Activated CD8-positive, alpha-beta T cell treated with anti-CD3 and anti-CD28 coated beads, Interleukin-2, amount 10 ng/mL, durations not matched to agents 7 days and 5 days (primary cell): ENCODE measurements at regions not wholly inside any gene's neighbourhood (a gene's known extent, or its start where the extent isn't known, plus 50 kb on each side); places are given as distances from the start of the nearest gene placed in this dataset.

ENCODE experiments used
- ATAC-seq: fragments of 150-1000 bp; cut with Tn5 transposase; one replicate; pipeline ENCODE4 v1.10.0; 2021; ENCODE audit warnings: moderate library complexity
- CTCF ChIA-PET: fragments of 350-600 bp; sonication (Branson Sonifier 250); formaldehyde crosslinking; loops from one replicate; lab custom pipeline; 2021; ENCODE audit warnings: antibody characterized with exemption; lab: Charles Lee
- POLR2A ChIA-PET: fragments of 350-600 bp; sonication (Branson Sonifier 250); formaldehyde crosslinking; loops from one replicate; lab custom pipeline; 2021; ENCODE audit warnings: antibody characterized with exemption; lab: Charles Lee
- DNase-seq: peaks from one replicate; pipeline ENCODE4 v3.0.0-alpha.2; 2020
- H3K27ac Mint-ChIP-seq: one replicate; pipeline ENCODE4 v1.8.0; 2021; ENCODE audit warnings: mild to moderate bottlenecking, mixed read lengths
- H3K27me3 Mint-ChIP-seq: one replicate; pipeline ENCODE4 v1.8.0; 2021; ENCODE audit warnings: low read depth, mixed read lengths
- H3K36me3 Mint-ChIP-seq: one replicate; pipeline ENCODE4 v1.8.0; 2021; ENCODE audit warnings: low read depth, mixed read lengths
- H3K4me1 Mint-ChIP-seq: one replicate; pipeline ENCODE4 v1.8.0; 2021; ENCODE audit warnings: low read depth, mixed read lengths
- H3K4me3 Mint-ChIP-seq: one replicate; pipeline ENCODE4 v1.8.0; 2021; ENCODE audit warnings: mild to moderate bottlenecking, mixed read lengths
- H3K9me3 Mint-ChIP-seq: one replicate; pipeline ENCODE4 v1.8.0; 2022; ENCODE audit warnings: mixed read lengths; ENCODE audit not compliant: insufficient read depth

DNA sequence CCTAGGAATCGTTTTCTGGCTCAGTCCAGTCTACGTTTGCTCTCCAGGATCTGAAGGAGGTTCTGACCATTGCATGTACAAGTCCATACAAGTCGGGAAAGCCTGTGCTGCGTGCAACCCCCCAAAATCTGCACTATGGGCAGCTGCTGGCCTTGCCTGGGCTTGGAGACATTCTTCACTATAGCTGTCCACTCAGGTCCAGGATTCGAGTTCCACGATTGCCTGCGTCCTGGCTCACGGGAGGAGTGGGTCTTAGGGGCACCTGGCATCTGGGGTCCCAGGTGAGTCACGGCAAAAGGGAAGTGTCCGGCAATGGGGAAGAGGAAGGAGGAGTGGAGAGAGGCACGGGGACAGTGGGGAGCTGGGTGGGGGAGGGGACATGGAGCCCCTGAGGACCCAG lies 563.0 kb downstream of the BRD1 start:
- no peak for DNase-seq

DNA sequence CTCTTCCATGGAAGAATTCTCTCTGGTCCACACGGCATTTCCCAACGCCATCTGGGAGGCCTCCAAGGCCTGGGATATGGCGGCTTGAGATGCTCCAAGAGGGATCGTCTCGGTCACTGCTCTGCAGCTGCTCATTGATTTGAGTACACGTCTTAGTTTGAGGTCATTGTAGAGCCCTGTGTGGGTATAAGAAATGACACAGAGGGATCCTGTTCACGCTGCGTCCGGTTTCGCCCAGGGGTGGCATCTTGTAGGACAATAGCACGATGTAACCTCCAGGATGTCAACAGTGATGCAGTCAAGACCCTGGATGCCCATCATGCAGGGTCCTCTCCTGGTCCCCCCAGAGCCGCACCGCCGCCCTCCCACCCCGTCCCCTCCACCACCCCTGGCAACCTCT lies 564.6 kb downstream of the BRD1 start:
- DNase-seq, result no peak
- Mint-ChIP-seq H3K27me3 (peaks cover under 1% of the 10 kb centered on the region), H3K36me3 (no peaks in the 10 kb centered on the region), H3K4me3 (no peak overlapping the region), H3K27ac (no peak overlapping the region), H3K4me1 (no peaks in the 10 kb centered on the region), H3K9me3 (no peaks in the 10 kb centered on the region)
- POLR2A ChIA-PET, result no interaction called here
- ATAC-seq, result no peak
- CTCF ChIA-PET, result no interaction called here

More for the DNA sequence above, 563.0 kb downstream of the BRD1 start:
- Mint-ChIP-seq H3K9me3 (no peaks in the 10 kb centered on the region), H3K4me3 (no peak overlapping the region), H3K36me3 (no peaks in the 10 kb centered on the region), H3K4me1 (no peaks in the 10 kb centered on the region), H3K27me3 (peaks cover 11% of the 10 kb centered on the region), H3K27ac (no peak overlapping the region)
- CTCF ChIA-PET, result no interaction called here
- ATAC-seq, result no peak
- POLR2A ChIA-PET, result no interaction called here

DNA sequence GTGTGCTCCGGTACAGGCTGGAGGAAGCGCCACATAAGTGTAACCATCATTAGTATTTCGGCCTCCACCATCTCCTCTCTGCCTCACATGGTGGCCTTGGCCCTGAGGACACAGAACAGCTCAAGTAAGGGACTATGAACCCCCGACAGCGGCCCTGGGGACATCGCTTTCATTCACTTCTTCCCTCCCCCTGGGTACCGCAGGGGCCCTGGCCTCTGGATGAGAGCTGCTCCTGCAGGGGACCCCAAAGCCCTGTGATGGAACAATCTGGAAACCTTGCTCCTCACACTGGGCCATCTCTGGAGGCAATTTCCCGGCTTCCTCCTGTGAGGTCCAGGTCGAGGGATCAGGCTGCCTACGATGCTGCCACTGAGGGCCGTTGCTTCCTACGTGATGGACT lies 565.5 kb downstream of the BRD1 start:
- no peak for ATAC-seq
- H3K4me3 Mint-ChIP-seq, result no peak overlapping the region
- H3K27ac Mint-ChIP-seq, result no peak overlapping the region
- ChIA-PET CTCF (no interaction called here), POLR2A (no interaction called here)
- no peaks in the 10 kb centered on the region for H3K4me1 Mint-ChIP-seq
- no peaks in the 10 kb centered on the region for H3K27me3 Mint-ChIP-seq
- DNase-seq, result no peak
- H3K36me3 Mint-ChIP-seq, result no peaks in the 10 kb centered on the region
- no peaks in the 10 kb centered on the region for H3K9me3 Mint-ChIP-seq

DNA sequence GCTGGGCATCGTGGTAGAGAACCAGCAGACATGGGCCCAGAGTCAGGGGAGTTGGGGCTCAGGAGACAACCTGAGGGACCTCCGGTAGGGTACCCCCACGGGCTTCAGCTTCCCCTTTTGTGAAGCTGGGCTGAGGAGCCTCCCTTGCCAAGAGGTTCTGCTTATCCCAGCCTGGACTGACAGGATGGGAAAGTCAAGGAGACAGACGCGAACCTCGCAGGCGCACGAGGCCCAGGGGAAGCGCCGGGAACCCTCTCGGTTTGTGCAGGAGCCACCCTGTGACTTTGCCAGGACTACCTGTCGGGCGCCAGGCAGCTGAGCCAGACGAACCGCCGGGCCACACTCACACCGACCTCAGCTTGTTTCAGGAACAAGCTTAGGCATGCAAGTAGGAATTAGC lies 566.1 kb downstream of the BRD1 start:
- ChIA-PET CTCF (no interaction called here), POLR2A (no interaction called here)
- H3K27me3 Mint-ChIP-seq, result no peaks in the 10 kb centered on the region
- H3K27ac Mint-ChIP-seq, result no peak overlapping the region
- H3K4me1 Mint-ChIP-seq, result no peaks in the 10 kb centered on the region
- H3K9me3 Mint-ChIP-seq, result no peaks in the 10 kb centered on the region
- no peak overlapping the region for H3K4me3 Mint-ChIP-seq
- H3K36me3 Mint-ChIP-seq, result no peaks in the 10 kb centered on the region
- DNase-seq (no peak), ATAC-seq (no peak)

DNA sequence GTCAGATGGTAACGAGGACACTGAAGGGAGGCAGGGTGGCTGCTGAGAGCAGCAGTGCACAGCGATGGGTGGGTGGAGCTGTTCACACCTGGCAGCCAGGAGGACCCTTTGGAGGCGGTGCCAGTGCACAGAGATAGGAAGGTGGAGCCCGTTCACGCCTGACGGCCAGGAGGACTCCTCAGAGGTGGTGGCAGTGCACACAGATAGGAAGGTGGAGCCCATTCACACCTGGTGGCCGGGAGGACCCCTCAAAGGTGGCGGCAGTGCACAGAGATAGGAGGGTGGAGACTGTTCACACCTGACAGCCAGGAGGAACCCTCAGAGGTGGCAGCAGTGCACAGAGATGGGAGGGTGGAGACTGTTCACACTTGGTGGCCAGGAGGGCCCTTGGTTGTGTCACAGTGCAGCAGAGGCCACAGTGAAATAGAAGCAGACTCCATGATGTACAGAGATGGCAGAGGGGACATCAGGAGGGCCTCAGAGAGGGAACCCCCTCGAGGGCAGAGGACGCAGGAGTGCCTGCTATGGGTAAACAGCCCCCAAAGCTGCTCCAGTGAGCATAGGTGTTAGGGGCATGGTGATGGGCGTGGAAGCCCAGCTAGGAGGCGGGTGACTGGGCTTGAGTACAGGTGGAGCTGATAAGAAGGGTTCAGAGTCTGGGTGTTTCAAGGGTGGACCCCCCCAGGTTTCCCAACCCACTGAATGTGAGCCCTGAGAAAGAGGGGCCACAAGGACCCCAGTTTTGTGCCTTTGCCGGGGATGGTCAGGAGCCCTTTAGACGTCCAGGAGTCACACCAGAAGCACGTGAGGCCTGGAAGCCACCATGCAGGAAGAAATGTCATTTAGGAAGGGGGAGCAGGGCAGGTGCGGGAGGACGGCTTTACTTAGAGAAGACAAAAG lies 566.7 kb downstream of the BRD1 start:
- ATAC-seq (no peak), DNase-seq (no peak)
- CTCF ChIA-PET, result no interaction called here
- Mint-ChIP-seq H3K4me1 (no peaks in the 10 kb centered on the region), H3K27me3 (no peaks in the 10 kb centered on the region), H3K4me3 (no peak overlapping the region), H3K27ac (no peak overlapping the region), H3K36me3 (no peaks in the 10 kb centered on the region), H3K9me3 (no peaks in the 10 kb centered on the region)
- POLR2A ChIA-PET, result no interaction called here

DNA sequence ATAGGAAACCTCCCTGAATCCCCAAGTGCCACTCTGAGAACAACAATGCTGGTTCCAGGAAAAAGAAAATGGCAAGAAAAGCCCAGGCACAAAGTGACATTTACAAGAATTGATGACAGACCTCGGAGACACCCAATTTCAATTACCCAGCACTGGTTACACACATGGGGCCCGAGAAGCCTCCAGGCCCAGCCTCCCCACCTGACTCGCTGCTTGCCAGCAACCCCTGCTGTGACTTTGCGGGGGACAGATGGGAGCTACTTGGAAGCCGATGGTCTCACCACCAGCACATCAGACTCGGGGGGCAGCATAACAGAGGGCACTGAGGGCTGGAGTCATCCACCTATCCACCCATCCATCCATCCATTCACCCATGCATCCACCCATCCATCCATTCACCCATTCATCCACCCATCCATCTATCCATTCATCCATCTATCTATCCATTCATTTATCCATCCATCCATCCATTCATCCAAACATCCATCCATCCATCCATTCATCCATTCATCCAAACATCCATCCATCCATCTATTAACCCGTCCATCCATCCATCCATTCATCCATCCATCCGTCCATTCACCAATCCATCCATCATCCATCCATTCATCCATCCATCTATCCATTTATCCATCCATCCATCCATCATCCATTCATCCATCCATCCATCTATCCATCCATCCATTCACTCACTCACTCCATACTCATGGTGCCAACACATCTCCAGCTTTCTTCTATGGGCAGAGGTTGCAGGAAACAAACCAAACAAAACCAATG lies 567.6 kb downstream of the BRD1 start:
- CTCF ChIA-PET, result no interaction called here
- H3K27me3 Mint-ChIP-seq, result no peaks in the 10 kb centered on the region
- H3K4me1 Mint-ChIP-seq, result no peaks in the 10 kb centered on the region
- H3K9me3 Mint-ChIP-seq, result no peaks in the 10 kb centered on the region
- POLR2A ChIA-PET, result no interaction called here
- H3K27ac Mint-ChIP-seq, result no peak overlapping the region
- H3K4me3 Mint-ChIP-seq, result no peak overlapping the region
- H3K36me3 Mint-ChIP-seq, result no peaks in the 10 kb centered on the region
- no peak for DNase-seq
- no peak for ATAC-seq

DNA sequence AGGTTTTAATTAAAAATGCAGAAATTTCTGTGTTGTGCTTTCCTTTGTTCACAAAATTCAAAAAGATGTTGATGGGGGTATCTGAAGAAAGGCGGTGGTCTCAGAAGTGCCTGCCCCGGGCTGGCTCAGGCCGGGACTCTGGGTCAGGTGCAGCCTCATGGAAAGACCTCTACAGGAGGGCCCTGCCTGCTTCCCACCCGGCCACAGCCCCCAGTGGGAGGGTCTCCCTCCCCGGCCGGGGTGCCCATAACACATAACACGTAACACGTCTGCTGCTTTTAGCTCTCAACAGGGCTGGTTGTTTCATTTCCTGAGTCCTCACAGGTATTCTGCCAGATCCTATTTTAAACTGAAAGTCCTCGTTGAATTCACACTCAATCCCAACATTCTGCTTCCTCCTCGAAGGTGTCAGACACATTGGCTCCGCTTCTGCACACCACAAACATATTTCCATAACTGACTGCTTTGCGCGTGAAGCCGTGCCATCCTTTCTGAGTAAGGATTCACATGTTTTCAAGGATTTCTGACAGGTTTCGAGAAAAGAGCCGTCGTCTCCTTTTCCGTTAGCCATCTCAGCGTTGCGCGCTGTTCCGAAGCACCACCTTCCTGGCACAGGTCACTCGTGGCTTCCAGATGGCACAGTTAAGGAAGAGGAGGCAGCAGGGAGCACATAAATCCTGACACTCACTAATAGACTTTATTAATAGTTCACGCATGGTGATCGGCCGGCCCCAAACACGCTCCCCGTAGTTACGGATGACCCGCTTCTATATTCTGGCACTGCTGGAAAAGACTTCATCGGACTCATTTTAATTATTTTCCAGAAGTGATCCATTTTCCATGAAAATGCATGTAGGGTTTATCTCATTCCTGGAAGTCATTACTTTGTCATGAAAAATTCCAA lies 569.3 kb downstream of the BRD1 start:
- CTCF ChIA-PET, result no interaction called here
- no peaks in the 10 kb centered on the region for H3K27me3 Mint-ChIP-seq
- ATAC-seq, result no peak

DNA sequence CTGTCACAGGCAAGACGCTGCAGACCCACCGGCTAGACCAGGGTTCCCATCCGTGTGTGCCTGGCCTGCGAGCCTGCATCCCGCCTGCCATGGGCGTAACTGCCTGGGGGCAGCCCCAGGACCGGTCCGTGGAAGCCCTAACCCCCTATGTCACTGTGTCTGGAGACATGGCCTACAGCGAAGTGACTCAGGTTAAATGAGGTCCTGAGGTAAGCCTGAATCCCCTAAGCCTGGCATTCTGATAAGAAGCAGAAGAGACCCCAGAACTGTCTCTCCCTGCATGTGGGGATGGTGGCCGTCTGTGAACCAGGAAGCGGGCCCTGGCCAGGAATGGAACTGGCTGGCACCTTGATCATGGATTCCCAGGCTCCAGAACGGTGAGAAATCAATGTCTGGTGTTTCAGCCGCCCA lies 570.1 kb downstream of the BRD1 start:
- H3K4me1 Mint-ChIP-seq, result no peaks in the 10 kb centered on the region
- no peak overlapping the region for H3K27ac Mint-ChIP-seq
- no peak for ATAC-seq
- H3K27me3 Mint-ChIP-seq, result no peaks in the 10 kb centered on the region
- POLR2A ChIA-PET, result no interaction called here
- H3K36me3 Mint-ChIP-seq, result no peaks in the 10 kb centered on the region
- CTCF ChIA-PET, result no interaction called here
- no peak for DNase-seq
- H3K4me3 Mint-ChIP-seq, result no peak overlapping the region
- no peaks in the 10 kb centered on the region for H3K9me3 Mint-ChIP-seq

More for the DNA sequence above, 569.3 kb downstream of the BRD1 start:
- H3K9me3 Mint-ChIP-seq, result no peaks in the 10 kb centered on the region
- no peaks in the 10 kb centered on the region for H3K36me3 Mint-ChIP-seq
- no peak overlapping the region for H3K4me3 Mint-ChIP-seq
- POLR2A ChIA-PET, result no interaction called here
- H3K4me1 Mint-ChIP-seq, result no peaks in the 10 kb centered on the region
- H3K27ac Mint-ChIP-seq, result no peak overlapping the region
- no peak for DNase-seq

DNA sequence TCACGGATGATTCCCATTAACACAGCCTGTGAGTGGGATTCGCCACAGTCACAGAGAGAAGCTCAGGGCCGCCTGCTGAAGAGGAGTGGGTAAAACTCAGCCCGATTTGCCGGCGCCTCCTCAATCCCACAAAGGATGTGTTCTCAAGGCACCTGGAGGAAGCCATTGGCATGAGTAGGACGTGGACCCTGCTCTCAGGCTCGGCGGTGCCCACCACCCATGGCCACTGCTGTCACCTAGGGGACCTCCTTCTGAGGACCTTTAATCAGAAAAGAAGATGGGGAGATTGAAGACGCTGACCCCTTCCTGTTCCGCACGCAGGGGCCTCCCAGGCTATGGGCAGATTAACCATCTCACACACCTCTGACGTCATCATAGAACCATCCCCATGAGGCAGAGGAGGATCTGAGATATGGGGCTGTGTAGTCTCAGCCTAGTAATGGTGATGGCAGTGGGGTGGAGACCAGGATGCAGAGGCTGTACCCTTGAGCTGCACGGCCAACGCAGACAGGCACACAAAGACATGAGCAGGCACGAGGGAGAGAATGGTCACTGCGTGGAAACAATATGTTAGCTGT lies 571.8 kb downstream of the BRD1 start:
- no peak for ATAC-seq

DNA sequence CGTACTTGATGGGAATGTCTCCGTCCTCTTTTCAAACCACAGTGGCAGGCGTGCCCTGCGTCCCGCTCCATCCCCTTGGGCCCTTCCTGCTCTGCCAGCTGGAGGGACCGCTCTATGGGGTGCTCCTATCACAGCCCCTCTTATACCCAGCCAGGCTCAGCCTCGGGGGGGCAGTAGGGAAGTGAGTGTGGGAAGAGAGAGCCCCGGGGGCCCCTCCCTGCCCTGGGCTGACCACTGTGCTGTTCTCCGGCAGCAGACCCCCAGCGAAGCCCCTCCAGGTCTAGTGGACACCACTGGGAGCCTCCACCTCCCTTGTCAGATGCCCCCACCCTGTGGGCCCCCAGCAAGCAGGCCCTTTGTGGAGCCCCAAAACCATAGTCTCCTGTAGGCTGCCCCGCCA lies 572.5 kb downstream of the BRD1 start:
- Mint-ChIP-seq H3K4me1 (no peaks in the 10 kb centered on the region), H3K27me3 (peaks cover 1% of the 10 kb centered on the region), H3K9me3 (no peaks in the 10 kb centered on the region), H3K27ac (no peak overlapping the region), H3K36me3 (no peaks in the 10 kb centered on the region), H3K4me3 (no peak overlapping the region)
- ATAC-seq (no peak), DNase-seq (no peak)
- POLR2A ChIA-PET, result no interaction called here
- CTCF ChIA-PET, result no interaction called here

More for the DNA sequence above, 571.8 kb downstream of the BRD1 start:
- no peaks in the 10 kb centered on the region for H3K4me1 Mint-ChIP-seq
- POLR2A ChIA-PET, result no interaction called here
- no peak for DNase-seq
- no peaks in the 10 kb centered on the region for H3K27me3 Mint-ChIP-seq
- CTCF ChIA-PET, result no interaction called here
- H3K4me3 Mint-ChIP-seq, result no peak overlapping the region
- H3K36me3 Mint-ChIP-seq, result no peaks in the 10 kb centered on the region
- no peaks in the 10 kb centered on the region for H3K9me3 Mint-ChIP-seq
- no peak overlapping the region for H3K27ac Mint-ChIP-seq

DNA sequence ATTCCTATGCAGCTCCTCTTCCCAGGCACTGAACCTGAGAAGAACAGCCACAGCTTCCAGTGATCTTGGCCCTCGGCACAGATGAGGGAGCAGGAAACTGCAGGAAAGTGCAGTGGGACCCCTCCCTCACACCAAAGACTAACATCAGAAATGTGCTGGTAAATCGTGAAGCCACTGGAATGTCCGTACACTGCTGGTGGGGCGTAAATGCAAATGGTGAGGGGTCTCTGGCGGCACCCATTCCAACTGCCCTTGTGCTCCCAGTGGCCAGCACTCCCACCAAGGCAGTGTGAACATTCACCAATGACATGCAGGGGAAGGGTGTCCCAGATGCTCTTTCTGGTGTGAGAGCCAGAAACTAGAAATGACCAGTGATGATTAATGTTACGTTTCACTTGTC lies 574.0 kb downstream of the BRD1 start:
- H3K27me3 Mint-ChIP-seq, result peaks cover 9% of the 10 kb centered on the region
- no peaks in the 10 kb centered on the region for H3K4me1 Mint-ChIP-seq
- no peak for DNase-seq
- H3K4me3 Mint-ChIP-seq, result no peak overlapping the region
- H3K9me3 Mint-ChIP-seq, result no peaks in the 10 kb centered on the region
- ChIA-PET CTCF (no interaction called here), POLR2A (no interaction called here)
- no peak for ATAC-seq
- no peak overlapping the region for H3K27ac Mint-ChIP-seq
- H3K36me3 Mint-ChIP-seq, result no peaks in the 10 kb centered on the region
